Retina (tissue), 1 donor: ENCODE measurements at regions not wholly inside any gene's neighbourhood (a gene's known extent, or its start where the extent isn't known, plus 50 kb on each side); places are given as distances from the start of the nearest gene placed in this dataset.

Experiments
- DNase-seq: peaks from one replicate; pipeline ENCODE4 v3.0.0-alpha.2; 2016

GRCh38 chr22:27405672-27406388 lies 395.7 kb downstream of the MN1 start:
- peak; percentile 64 for DNase-seq

- DNase-seq = no peak
These were observed 395.1 kb downstream of the MN1 start for GRCh38 chr22:27406389-27406861.

- no peak for DNase-seq
These were observed 394.1 kb downstream of the MN1 start for GRCh38 chr22:27407369-27407985.

DNA sequence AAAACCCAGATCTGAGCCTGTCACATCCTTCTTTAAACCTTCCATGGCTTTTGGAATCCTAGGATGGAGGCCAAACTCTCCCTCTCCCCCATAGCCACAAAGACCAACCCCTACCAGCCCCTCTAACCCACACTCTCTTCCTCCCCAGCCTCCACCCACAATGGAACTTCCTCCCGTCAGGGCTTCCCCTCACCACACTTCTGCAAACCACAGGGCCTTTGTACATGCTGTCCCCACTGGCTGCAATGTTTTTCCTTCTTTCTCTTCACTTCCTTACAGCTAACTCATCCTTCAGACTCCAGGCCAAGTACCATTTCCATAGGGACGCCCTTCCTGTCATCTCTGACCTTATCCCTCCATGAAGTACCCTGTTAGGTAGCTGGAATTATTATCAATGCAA lies 393.5 kb downstream of the MN1 start:
- no peak for DNase-seq

GRCh38 chr22:27409299-27409698 lies 392.3 kb downstream of the MN1 start:
- no peak for DNase-seq

DNA sequence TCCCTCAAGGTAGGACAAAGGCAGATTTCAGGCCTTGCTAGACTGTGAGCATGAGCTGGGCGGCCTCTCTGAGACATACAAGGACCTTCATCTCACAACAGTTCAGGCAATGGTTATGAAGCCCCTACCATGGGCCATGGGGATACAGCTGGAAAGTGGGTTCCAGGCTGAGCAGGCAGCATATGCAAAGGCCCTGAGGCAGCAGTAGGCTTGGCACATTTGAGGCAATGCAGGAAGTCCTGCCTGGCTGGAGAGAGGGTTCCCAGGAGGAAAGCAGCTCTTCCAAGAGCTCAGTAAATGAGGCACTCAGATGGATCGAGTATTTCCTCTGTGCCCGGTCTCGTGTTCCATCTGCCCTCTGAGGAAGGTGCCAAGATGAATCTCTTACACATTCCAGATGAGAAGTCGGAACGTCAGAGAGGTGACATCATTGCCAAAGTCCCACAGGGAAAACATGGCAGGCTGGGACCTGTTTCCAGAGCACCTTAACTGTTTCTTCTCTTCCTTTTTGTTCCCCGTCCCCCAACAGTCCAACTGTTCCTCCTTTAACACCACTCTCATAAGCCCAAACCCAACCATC lies 388.6 kb downstream of the MN1 start:
- DNase-seq = no peak

GRCh38 chr22:27413702-27414101 lies 387.9 kb downstream of the MN1 start:
- no peak for DNase-seq

- peak; percentile 59 for DNase-seq
These were observed 384.8 kb downstream of the MN1 start for GRCh38 chr22:27416511-27417420.

GRCh38 chr22:27417421-27417814 lies 384.1 kb downstream of the MN1 start:
- no peak for DNase-seq

DNA sequence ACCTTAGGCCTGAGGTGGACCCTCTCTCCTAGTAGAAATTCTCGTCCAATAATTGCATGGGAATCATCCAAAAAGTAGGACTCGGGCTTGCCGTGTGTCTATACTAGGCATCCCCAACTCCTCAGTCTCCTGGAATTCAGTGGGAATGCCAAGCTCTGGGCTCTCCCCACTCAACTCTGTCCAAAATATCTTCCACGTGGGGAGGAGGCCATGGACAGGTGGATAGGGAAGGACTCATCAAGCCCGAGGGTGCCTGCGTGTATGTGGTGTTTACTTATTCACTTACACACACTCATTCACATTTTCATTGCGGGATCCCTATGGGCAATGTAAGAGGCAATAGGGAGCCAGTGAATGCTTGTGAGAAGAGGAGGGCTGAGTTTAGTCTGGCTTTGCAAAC lies 383.3 kb downstream of the MN1 start:
- DNase-seq = no peak

DNA sequence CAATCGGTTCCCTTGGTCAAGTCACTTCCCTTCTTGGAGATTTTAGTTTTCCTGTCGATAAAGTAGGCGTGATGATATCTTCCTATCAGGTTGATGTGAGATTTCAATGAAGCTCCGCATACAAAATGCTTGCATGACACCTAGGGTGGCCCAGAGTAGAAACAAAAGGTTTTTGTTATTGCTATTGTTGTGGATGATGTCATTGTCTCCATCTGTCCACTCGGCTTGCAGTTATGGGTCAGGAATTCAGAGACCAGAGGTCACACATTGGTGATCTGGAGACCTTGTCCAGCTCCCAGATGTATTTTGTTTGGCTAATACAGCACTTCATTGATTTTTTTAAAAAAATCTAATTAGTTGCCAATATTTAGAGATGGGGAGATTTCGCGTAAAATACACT lies 382.1 kb downstream of the MN1 start:
- DNase-seq = no peak

GRCh38 chr22:27420195-27420816 lies 381.2 kb downstream of the MN1 start:
- no peak for DNase-seq

DNA sequence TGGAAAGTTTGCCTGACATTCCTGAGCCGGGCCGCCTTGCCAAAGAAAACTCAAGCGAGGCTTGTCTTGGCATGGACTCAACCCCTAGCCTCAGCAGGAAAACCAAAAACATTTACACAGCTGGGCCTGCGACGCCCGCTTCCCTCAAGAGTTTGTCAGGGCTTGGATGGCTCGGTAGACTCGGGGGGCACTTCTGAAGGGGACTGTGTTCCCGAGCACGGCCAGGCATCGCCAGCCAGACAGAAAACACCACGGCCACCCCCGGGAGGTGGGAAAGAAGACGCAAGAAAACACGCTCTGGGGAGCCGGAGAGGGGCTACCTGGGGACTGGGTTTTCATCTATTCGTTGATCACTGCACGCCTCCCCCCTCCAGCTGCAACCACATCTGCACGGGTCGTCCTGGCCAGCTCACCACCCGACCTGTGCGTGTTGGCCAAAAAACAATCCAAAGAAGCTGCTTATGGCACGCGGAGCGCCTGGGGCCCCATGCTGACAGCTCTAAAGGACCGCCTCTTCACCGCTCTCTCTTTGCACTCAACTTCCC lies 380.7 kb downstream of the MN1 start:
- DNase-seq = no peak

- DNase-seq = no peak
These were observed 379.1 kb downstream of the MN1 start for GRCh38 chr22:27422442-27422841.

- DNase-seq = no peak
These were observed 377.2 kb downstream of the MN1 start for GRCh38 chr22:27424319-27424718.

- no peak for DNase-seq
These were observed 372.1 kb downstream of the MN1 start for GRCh38 chr22:27429476-27429875.

DNA sequence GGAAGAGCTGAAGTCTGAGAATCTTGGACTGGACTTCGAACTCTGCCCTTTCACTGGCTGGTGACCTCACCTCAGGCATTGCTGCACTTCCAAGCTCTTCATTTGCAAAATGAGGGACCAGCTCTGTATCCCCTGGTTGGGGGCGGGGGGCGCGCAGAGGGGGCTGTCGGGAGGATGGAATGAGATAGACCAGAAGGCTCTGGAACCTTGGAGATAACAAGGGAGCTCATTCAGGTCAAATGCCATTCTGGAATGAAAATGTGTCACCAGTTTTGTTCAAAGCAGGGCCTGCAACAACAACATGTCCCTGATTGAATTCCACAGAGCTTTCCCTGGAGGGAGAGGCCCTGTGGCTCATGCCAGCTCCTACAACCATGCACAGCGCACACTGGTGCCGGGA lies 370.5 kb downstream of the MN1 start:
- no peak for DNase-seq

DNA sequence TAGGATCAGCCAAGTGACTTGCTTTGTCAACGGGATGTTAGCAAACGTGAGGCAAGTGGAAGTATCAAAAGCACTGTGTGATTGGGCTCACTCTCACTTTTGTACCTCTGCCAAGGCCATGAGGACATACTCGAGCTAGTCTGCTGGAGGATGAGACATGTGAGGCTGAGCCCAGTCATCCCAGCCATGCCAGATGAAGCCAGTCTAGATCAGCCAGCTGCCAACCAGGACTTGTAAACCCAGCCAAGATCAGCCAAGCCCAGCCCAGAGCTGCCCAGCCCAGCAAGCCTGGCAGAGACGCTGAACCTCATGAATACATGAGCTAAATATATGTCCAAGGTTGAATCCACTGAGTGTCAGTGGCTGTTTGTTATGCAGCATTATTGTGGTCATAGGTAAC lies 369.7 kb downstream of the MN1 start:
- no peak for DNase-seq

DNA sequence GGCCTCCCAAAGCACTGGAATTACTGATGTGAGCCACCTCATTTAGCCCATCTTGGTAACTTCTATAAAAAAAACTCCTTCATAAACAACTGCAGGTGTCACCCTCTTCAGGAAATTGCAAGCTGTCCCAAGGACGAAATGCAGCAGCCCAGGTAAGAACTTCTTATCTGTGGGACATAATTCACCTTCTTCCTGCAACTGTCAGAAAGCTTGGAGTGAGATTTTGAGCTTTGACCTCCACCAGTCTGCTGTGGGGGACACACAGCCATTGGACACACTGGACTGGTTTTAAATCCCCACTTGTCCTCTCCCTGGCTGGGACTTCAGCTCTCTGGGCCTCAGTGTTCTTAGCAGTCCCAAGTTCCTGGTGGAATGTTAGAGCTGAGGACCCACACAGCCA lies 368.5 kb downstream of the MN1 start:
- no peak for DNase-seq

DNA sequence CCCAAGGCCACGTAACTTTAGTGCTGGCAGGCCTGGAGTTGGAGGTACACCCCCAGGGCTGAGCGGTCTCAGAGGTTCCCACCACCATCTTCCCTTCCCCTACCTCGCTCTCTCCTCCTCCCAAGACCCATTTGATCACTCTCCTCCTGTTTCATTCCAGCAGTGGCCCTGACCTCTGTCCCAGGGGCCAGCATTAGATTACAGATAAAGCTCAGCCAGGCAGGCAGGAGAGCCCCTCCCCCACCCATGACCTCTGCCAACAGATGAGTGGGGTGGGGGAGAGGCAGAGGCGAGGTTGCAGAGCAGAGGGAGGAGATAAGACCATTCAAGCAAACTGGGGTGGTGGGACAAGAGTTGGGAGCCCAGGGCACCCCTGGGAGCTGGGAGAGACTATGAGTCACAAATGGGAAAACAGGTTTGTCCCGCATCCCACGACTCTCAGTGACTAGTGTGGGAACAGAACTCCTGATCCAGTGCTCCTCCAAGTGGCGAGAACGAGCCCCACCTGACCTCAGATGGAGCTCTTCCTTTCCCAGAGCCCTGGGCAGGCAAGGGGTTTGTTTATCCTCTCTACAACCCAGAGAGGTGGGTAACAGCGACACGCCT lies 367.9 kb downstream of the MN1 start:
- no peak for DNase-seq

DNA sequence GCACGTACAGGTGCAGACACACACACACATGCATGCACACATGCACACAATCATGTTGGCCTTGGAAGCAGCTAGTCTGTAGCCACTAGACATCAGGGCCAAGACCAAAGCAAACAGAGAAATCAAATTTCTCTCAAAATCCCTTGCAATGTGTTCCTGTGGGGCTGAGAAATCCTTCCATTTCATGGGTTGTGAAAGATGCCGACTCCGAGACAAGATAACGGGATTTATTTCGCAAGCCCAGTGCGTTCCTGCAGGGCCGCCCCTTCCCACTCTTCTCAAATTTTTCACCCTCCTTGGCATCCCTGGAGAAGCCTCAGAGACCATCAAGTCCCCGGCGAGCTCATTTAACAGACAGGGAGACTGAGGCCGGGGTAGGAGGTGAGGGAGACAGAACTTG lies 366.7 kb downstream of the MN1 start:
- DNase-seq = no peak
